ENCODE measurements at regions not wholly inside any gene's neighbourhood (a gene's known extent, or its start where the extent isn't known, plus 50 kb on each side); places are given as distances from the start of the nearest gene placed in this dataset.
"Not testable (repeated sequence)": the region's sequence is repeated elsewhere in the genome, so short reads cannot be mapped to it uniquely, and the experiment has no call there.

DNA sequence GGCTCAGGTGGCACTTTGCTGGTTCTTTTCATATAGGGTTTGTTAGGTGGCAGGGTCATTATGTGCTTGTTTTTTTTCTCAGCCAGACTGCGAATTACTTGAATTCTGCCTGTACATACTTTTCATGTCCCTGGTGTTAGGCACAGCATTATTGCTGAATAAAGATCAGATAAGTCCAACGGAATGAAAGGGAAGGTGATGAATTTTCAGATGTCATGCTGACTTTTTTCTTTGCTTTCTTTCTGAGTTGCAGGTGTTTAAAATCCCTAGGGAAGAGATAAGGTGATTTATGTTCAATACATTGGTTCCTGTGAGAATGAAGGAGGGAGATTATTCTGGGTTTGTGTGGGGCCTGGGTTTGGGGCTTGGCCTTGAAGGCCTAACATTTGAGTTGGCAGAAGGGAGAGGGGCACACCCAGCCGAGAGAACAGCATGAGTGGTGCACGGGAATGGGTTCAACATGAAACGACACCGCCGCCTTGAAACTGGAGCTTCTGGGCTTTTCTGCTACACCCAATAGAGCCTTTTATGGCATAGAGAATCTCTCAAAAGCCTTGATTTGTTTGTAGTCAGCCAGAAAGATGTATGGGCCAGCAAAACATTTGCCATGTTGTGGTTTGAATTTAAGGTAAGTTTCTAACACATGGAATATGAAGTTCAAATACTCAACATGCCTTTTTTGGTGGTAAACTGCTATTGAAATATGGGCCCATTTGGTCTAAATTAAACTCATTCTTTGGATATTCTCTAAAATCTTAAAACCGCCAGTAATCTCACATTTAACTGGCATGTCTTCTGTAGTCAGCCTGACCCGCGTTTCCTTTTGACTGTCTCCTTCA, 477.0 kb downstream of the PCNX1 start:
- no peaks in the 10 kb centered on the region for H3K36me3 ChIP-seq (ENCODE audit: control insufficient read depth, insufficient read depth, low read length)
- H3K27ac ChIP-seq (ENCODE audit: low read depth, low read length), result no peak overlapping the region
- H3K4me3 ChIP-seq (ENCODE audit: low read length), result no peak overlapping the region
- peaks cover 6% of the 10 kb centered on the region for H3K4me1 ChIP-seq (ENCODE audit: control insufficient read depth, insufficient read depth, low read length)
- H3K27me3 ChIP-seq (ENCODE audit: control insufficient read depth, insufficient read depth, low read length), result no peaks in the 10 kb centered on the region
- H3K9ac ChIP-seq (ENCODE audit: low read length), result no peak overlapping the region

DNA sequence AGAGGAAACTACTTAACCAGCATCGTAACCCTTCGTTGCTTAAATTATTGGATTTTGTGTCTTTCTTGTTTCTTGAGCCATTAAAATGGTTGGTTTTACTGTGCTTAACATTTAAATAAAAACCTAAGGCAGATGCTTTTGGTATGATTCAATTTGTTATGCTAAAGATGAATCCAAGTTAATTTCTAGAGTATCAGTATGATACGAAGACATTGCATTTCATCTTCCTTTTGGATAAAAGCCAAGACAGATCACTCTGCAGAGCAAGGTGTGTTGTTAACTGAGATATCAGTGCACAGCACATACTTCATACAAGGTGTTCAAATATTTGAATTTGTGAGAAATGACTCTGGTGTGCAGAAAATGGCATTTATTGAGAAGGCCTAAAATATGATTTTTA, 480.5 kb downstream of the PCNX1 start:
- Histone ChIP-seq H3K27me3 (ENCODE audit: control insufficient read depth, insufficient read depth, low read length) (no peaks in the 10 kb centered on the region), H3K4me3 (ENCODE audit: low read length) (no peak overlapping the region), H3K36me3 (ENCODE audit: control insufficient read depth, insufficient read depth, low read length) (no peaks in the 10 kb centered on the region), H3K9ac (ENCODE audit: low read length) (no peak overlapping the region), H3K4me1 (ENCODE audit: control insufficient read depth, insufficient read depth, low read length) (no peaks in the 10 kb centered on the region), H3K27ac (ENCODE audit: low read depth, low read length) (no peak overlapping the region)

- Histone ChIP-seq H3K4me1 (ENCODE audit: control insufficient read depth, insufficient read depth, low read length) (no peaks in the 10 kb centered on the region), H3K4me3 (ENCODE audit: low read length) (no peak overlapping the region), H3K9ac (ENCODE audit: low read length) (no peak overlapping the region), H3K27ac (ENCODE audit: low read depth, low read length) (no peak overlapping the region), H3K36me3 (ENCODE audit: control insufficient read depth, insufficient read depth, low read length) (no peaks in the 10 kb centered on the region), H3K27me3 (ENCODE audit: control insufficient read depth, insufficient read depth, low read length) (no peaks in the 10 kb centered on the region)
These were observed 481.1 kb downstream of the PCNX1 start for GRCh38 chr14:71388336-71388735.

DNA sequence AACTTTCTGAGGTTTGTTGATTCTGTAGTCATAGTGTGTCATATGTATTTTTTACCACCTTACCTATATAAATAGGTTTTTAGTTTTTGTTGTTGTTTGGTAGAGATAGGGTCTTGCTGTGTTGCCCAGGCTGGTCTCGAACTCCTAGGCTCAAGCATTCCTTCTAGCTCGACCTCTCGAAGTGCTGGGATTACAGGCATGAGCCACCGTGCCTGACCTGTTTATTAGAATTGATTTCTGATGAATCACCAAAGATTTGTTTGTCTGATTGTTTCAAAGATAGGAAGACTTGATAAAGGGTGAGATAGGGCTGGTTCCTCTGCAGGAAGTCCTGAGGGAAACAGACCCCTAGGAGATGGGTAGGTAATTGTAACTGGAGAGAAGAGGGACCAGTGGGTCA, 481.6 kb downstream of the PCNX1 start:
- Histone ChIP-seq H3K27me3 (ENCODE audit: control insufficient read depth, insufficient read depth, low read length) (no peaks in the 10 kb centered on the region), H3K4me1 (ENCODE audit: control insufficient read depth, insufficient read depth, low read length) (no peaks in the 10 kb centered on the region), H3K36me3 (ENCODE audit: control insufficient read depth, insufficient read depth, low read length) (no peaks in the 10 kb centered on the region)

DNA sequence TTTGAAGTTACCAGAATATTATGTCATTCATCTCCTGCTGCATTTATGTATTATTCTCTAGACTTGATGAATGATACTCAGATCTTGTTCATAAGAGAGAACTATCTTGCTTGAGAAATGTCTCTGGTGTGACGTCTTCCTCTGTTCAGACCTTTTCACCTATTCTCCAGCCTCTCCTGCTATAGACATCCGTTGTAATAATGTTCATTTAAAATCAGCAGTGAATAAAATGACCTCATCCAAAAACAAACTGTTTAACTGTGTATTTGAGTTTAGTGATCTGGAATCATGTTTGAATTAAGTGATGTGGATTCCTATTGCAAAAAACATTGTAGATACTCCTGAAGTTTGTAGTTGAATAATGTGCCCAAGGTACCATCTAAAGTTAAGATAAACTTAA, 487.1 kb downstream of the PCNX1 start:
- H3K4me3 ChIP-seq (ENCODE audit: low read length), result no peak overlapping the region
- no peak overlapping the region for H3K27ac ChIP-seq (ENCODE audit: low read depth, low read length)
- H3K36me3 ChIP-seq (ENCODE audit: control insufficient read depth, insufficient read depth, low read length), result no peaks in the 10 kb centered on the region
- H3K9ac ChIP-seq (ENCODE audit: low read length), result no peak overlapping the region
- H3K4me1 ChIP-seq (ENCODE audit: control insufficient read depth, insufficient read depth, low read length), result no peaks in the 10 kb centered on the region
- H3K27me3 ChIP-seq (ENCODE audit: control insufficient read depth, insufficient read depth, low read length), result no peaks in the 10 kb centered on the region

More for the DNA sequence above, 481.6 kb downstream of the PCNX1 start:
- Histone ChIP-seq H3K27ac (ENCODE audit: low read depth, low read length) (no peak overlapping the region), H3K4me3 (ENCODE audit: low read length) (no peak overlapping the region), H3K9ac (ENCODE audit: low read length) (no peak overlapping the region)

DNA sequence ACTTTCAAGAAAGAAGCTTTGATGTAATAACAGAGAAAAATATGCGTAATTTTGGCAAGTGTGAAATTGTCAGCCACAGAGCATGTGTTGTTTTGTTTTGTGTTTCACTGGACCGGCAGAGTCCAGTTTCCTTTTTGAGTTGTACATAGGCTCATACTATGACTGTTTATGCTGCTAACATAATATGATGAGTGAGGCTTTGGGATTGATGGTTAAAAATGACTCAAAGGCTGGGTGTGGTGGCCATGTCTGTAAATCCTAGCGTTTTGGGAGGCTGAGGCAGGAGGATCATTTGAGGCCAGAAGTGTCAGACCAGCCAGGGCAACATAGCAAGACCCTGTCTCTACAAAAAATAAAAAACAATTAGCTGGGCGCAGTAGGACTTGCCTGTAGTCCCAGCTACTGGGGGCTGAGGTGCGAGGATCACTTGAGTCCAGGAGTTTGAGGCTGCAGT, 487.9 kb downstream of the PCNX1 start:
- no peak overlapping the region for H3K9ac ChIP-seq (ENCODE audit: low read length)
- H3K27ac ChIP-seq (ENCODE audit: low read depth, low read length), result no peak overlapping the region
- H3K4me1 ChIP-seq (ENCODE audit: control insufficient read depth, insufficient read depth, low read length), result no peaks in the 10 kb centered on the region
- no peaks in the 10 kb centered on the region for H3K27me3 ChIP-seq (ENCODE audit: control insufficient read depth, insufficient read depth, low read length)
- no peak overlapping the region for H3K4me3 ChIP-seq (ENCODE audit: low read length)
- H3K36me3 ChIP-seq (ENCODE audit: control insufficient read depth, insufficient read depth, low read length), result no peaks in the 10 kb centered on the region

- H3K27ac ChIP-seq (ENCODE audit: low read depth, low read length), result no peak overlapping the region
These were observed 488.4 kb downstream of the PCNX1 start for GRCh38 chr14:71395636-71396035.

DNA sequence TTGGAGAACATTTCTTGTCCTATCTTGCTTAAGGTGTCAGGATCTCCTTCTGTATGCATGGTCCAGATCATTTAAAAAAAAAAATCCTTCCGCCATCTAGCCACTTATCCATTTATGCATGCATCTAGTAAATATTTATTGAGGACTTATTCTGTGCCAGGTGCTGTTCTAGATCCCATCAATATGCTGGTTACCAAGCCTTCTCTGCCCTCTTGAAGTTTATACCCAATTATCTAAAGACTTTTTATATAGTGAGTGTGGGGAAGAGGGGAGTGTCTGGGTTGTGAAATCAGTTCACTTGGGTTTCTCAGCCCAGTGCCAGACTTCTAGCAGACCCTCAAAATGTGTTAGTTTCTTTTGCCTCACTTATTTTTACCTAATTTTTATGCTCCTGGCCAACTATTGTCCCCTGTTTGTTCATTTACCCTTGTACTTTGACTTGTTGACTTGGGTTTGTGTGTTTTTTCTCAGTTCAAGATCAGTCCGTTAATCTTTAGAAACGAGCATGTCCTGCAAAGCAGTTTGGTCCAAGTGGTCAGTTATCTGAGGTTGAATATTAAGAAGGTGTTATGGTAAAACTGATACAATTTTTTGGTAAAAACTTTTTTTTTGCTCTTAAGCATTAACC, 488.9 kb downstream of the PCNX1 start:
- Histone ChIP-seq H3K27ac (ENCODE audit: low read depth, low read length) (no peak overlapping the region), H3K9ac (ENCODE audit: low read length) (no peak overlapping the region), H3K4me1 (ENCODE audit: control insufficient read depth, insufficient read depth, low read length) (no peaks in the 10 kb centered on the region), H3K36me3 (ENCODE audit: control insufficient read depth, insufficient read depth, low read length) (no peaks in the 10 kb centered on the region), H3K4me3 (ENCODE audit: low read length) (no peak overlapping the region), H3K27me3 (ENCODE audit: control insufficient read depth, insufficient read depth, low read length) (no peaks in the 10 kb centered on the region)

More at GRCh38 chr14:71395636-71396035, 488.4 kb downstream of the PCNX1 start:
- Histone ChIP-seq H3K4me3 (ENCODE audit: low read length) (no peak overlapping the region), H3K27me3 (ENCODE audit: control insufficient read depth, insufficient read depth, low read length) (no peaks in the 10 kb centered on the region), H3K36me3 (ENCODE audit: control insufficient read depth, insufficient read depth, low read length) (no peaks in the 10 kb centered on the region), H3K4me1 (ENCODE audit: control insufficient read depth, insufficient read depth, low read length) (no peaks in the 10 kb centered on the region), H3K9ac (ENCODE audit: low read length) (no peak overlapping the region)

GRCh38 chr14:71397371-71397770, 490.1 kb downstream of the PCNX1 start:
- H3K4me3 ChIP-seq (ENCODE audit: low read length), result no peak overlapping the region
- no peaks in the 10 kb centered on the region for H3K4me1 ChIP-seq (ENCODE audit: control insufficient read depth, insufficient read depth, low read length)
- no peak overlapping the region for H3K27ac ChIP-seq (ENCODE audit: low read depth, low read length)
- H3K27me3 ChIP-seq (ENCODE audit: control insufficient read depth, insufficient read depth, low read length), result no peaks in the 10 kb centered on the region
- no peaks in the 10 kb centered on the region for H3K36me3 ChIP-seq (ENCODE audit: control insufficient read depth, insufficient read depth, low read length)
- no peak overlapping the region for H3K9ac ChIP-seq (ENCODE audit: low read length)

DNA sequence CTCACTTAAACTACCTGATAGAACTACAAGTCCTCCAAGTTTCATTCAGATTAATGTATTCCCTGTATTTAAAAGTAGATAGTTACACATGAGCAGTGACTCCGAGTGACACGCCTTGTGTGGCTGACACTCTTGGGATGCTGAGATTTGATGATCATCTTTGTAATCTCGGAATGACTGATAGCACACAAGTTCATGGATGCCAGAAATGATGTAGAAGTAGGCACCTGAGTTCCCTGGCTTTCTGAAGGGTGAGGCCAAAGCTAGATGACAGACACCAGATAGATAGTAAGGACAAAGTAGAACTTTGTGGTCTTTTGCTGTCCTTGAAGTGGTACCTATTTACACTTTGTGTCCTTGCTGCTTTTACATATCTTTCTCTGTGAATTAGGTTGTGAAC, 491.2 kb downstream of the PCNX1 start:
- H3K9ac ChIP-seq (ENCODE audit: low read length), result no peak overlapping the region
- H3K27ac ChIP-seq (ENCODE audit: low read depth, low read length), result no peak overlapping the region
- no peaks in the 10 kb centered on the region for H3K36me3 ChIP-seq (ENCODE audit: control insufficient read depth, insufficient read depth, low read length)
- no peaks in the 10 kb centered on the region for H3K4me1 ChIP-seq (ENCODE audit: control insufficient read depth, insufficient read depth, low read length)
- H3K4me3 ChIP-seq (ENCODE audit: low read length), result no peak overlapping the region
- no peaks in the 10 kb centered on the region for H3K27me3 ChIP-seq (ENCODE audit: control insufficient read depth, insufficient read depth, low read length)

DNA sequence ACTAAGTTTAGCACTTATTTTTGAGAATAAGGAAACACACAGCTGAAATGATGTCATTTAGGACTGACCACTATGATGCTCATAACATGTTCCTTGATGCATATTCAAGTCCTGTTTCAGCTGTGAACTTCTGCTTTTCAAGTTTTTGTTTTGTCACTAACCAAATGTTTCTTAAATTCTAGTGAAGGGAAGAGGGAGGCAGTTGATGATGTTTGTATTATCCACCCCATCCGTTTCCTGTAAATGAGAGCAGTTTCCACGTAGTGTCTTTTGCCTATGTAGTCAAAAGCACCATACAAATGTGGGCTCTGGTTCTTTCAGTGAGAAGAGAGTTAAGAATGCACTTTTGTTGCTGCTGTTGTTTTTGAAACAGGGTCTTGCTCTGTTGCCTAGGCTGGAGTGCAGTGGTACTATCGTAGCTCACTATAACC, 491.8 kb downstream of the PCNX1 start:
- Histone ChIP-seq H3K36me3 (ENCODE audit: control insufficient read depth, insufficient read depth, low read length) (no peaks in the 10 kb centered on the region), H3K4me1 (ENCODE audit: control insufficient read depth, insufficient read depth, low read length) (no peaks in the 10 kb centered on the region), H3K27ac (ENCODE audit: low read depth, low read length) (no peak overlapping the region), H3K4me3 (ENCODE audit: low read length) (no peak overlapping the region), H3K9ac (ENCODE audit: low read length) (no peak overlapping the region), H3K27me3 (ENCODE audit: control insufficient read depth, insufficient read depth, low read length) (no peaks in the 10 kb centered on the region)

DNA sequence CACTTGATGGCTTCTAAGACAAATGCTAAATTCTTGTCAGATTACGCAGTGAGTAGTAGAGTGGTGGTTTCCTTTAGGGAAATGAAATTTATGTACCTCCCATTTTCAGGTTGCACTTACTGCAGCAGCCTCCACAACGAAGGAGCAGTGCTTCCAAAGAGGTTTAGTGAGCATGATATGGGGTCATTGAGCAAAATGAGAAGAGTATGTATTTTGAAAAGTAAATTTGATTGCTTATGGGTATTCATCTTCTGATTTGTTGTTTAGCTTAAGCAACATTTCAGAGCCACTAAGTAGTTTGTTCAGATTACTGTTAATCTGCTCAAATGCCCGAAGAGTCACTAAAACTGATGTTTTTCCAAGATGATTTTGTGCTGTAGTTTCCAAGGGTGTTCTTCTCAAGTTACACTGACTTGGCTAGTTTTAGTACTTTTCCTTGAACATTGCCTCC, 493.6 kb downstream of the PCNX1 start:
- Histone ChIP-seq H3K4me1 (ENCODE audit: control insufficient read depth, insufficient read depth, low read length) (no peaks in the 10 kb centered on the region), H3K27me3 (ENCODE audit: control insufficient read depth, insufficient read depth, low read length) (no peaks in the 10 kb centered on the region), H3K36me3 (ENCODE audit: control insufficient read depth, insufficient read depth, low read length) (no peaks in the 10 kb centered on the region), H3K4me3 (ENCODE audit: low read length) (no peak overlapping the region), H3K9ac (ENCODE audit: low read length) (no peak overlapping the region), H3K27ac (ENCODE audit: low read depth, low read length) (no peak overlapping the region)

- H3K27ac ChIP-seq (ENCODE audit: low read depth, low read length); H3K4me1 ChIP-seq (ENCODE audit: control insufficient read depth, insufficient read depth, low read length); H3K36me3 ChIP-seq (ENCODE audit: control insufficient read depth, insufficient read depth, low read length); H3K9ac ChIP-seq (ENCODE audit: low read length); H3K4me3 ChIP-seq (ENCODE audit: low read length); H3K27me3 ChIP-seq (ENCODE audit: control insufficient read depth, insufficient read depth, low read length): not testable (repeated sequence)
These were observed 495.2 kb downstream of the PCNX1 start for GRCh38 chr14:71402415-71402814.

Measured in rectal smooth muscle tissue (tissue), 1 donor.